ENCODE measurements at regions not wholly inside any gene's neighbourhood (a gene's known extent, or its start where the extent isn't known, plus 50 kb on each side); places are given as distances from the start of the nearest gene placed in this dataset.

DNA sequence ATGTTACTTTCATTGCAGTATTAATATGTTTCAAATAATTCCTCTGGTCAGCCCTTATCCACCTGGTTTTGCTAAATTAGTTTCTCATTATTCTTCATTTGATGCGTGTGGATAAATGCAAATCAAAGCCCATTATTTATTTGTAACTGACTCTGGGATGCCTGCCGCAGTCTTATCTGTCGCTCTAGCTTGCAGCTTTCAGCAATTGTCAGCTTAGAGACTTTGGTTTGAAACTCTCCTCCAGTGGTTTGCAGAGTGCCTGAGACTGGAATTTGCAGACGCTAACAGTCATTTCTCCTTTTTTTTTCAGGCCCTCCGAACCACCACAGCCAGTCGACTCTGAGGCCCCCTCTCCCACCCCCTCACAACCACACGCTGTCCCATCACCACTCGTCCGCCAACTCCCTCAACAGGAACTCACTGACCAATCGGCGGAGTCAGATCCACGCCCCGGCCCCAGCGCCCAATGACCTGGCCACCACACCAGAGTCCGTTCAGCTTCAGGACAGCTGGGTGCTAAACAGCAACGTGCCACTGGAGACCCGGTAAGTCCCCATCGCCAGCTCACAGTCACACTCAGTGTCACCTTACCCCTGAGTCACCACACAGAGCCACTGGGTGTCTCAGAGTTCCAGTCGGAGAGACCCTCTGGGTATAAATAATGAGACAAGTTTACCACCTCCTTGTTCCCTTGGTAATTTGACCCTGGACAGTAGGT lies 339.0 kb upstream of the WWC1 start:
- Mint-ChIP-seq H3K27ac (no peak overlapping the region), H3K4me3 (no peak overlapping the region), H3K4me1 (peaks cover 3% of the 10 kb centered on the region), H3K36me3 (ENCODE audit: low read depth) (no peaks in the 10 kb centered on the region), H3K9me3 (ENCODE audit: low read depth) (peaks cover 2% of the 10 kb centered on the region), H3K27me3 (peaks cover 3% of the 10 kb centered on the region)
- DNase-seq (no peak), ATAC-seq (no peak)
- intact Hi-C loops (cut with DNase I, micrococcal nuclease), result no loop called here
- ChIA-PET CTCF (interaction anchor here (0.6 kb wide), 1 partner anchor 17 kb away, joined by 4 read pairs; no protein-coding TSS in a partner anchor), POLR2A (interaction anchor here (0.7 kb wide), 1 partner anchor 8 kb away, joined by 6 read pairs; no protein-coding TSS in a partner anchor)

GRCh38 chr5:167953151-167953798 lies 338.2 kb upstream of the WWC1 start:
- Mint-ChIP-seq H3K4me3 (no peak overlapping the region), H3K27me3 (peaks cover 3% of the 10 kb centered on the region), H3K9me3 (ENCODE audit: low read depth) (peaks cover 6% of the 10 kb centered on the region), H3K27ac (no peak overlapping the region), H3K36me3 (ENCODE audit: low read depth) (no peaks in the 10 kb centered on the region), H3K4me1 (peaks cover 3% of the 10 kb centered on the region)
- ChIA-PET POLR2A (no interaction called here), CTCF (interaction anchor here (0.6 kb wide), 1 partner anchor 16 kb away, joined by 4 read pairs; no protein-coding TSS in a partner anchor)
- intact Hi-C loops (cut with DNase I, micrococcal nuclease), result no loop called here
- ATAC-seq (no peak), DNase-seq (no peak)

DNA sequence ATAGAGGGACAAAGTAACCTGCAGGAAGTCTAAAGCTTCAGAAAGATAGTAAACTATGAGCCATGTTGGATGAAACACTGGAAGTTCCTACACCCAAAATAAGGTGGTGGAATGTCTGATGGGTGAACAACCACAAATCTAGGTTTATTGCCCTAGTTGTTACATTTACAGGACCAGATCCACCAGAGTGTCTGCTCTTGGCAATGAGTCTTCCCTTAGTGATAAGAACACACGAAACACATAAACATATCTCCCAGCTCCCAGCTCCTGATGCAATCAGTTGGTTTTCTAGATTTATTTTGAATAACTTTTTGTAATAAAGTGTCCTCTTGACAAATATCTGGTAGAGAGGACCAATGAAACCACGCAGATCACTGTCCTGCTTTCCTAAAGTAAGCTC lies 329.7 kb upstream of the WWC1 start:
- peaks cover 3% of the 10 kb centered on the region for H3K27me3 Mint-ChIP-seq
- no peak overlapping the region for H3K27ac Mint-ChIP-seq
- no peak overlapping the region for H3K4me3 Mint-ChIP-seq
- H3K4me1 Mint-ChIP-seq, result no peaks in the 10 kb centered on the region
- intact Hi-C loops (cut with DNase I, micrococcal nuclease), result no loop called here
- ATAC-seq (no peak), DNase-seq (no peak)
- ChIA-PET POLR2A (no interaction called here), CTCF (no interaction called here)
- H3K36me3 Mint-ChIP-seq (ENCODE audit: low read depth), result no peaks in the 10 kb centered on the region
- H3K9me3 Mint-ChIP-seq (ENCODE audit: low read depth), result peaks cover 9% of the 10 kb centered on the region

DNA sequence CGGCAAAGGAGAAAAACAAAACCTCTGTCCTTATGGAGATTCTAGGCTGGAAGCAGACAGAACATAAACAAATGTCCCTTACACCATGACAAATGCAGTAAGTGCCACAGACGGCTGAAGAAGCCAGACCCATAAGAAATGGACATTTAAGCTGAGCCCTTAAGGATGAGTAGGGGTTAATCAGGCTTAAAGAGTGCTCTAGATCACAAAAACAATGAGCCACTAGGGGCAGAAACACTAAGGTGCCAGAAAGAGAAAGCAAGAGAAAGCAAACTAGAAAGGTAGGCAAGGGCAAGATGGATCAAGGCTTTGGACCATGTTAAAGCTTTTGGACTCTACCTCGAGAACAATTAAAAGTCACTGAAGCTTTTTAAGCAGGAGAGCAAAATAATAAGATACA lies 326.9 kb upstream of the WWC1 start:
- Mint-ChIP-seq H3K27ac (no peak overlapping the region), H3K27me3 (peaks cover 3% of the 10 kb centered on the region), H3K9me3 (ENCODE audit: low read depth) (no peaks in the 10 kb centered on the region), H3K4me1 (no peaks in the 10 kb centered on the region), H3K4me3 (no peak overlapping the region), H3K36me3 (ENCODE audit: low read depth) (no peaks in the 10 kb centered on the region)
- POLR2A ChIA-PET, result no interaction called here
- intact Hi-C loops (cut with DNase I, micrococcal nuclease), result no loop called here
- ATAC-seq, result no peak
- CTCF ChIA-PET, result no interaction called here
- no peak for DNase-seq

- Mint-ChIP-seq H3K9me3 (ENCODE audit: low read depth) (no peaks in the 10 kb centered on the region), H3K4me3 (no peak overlapping the region), H3K4me1 (no peaks in the 10 kb centered on the region), H3K27me3 (peaks cover 3% of the 10 kb centered on the region), H3K36me3 (ENCODE audit: low read depth) (no peaks in the 10 kb centered on the region), H3K27ac (no peak overlapping the region)
- DNase-seq (no peak), ATAC-seq (no peak)
- CTCF ChIA-PET, result no interaction called here
- intact Hi-C loops (cut with DNase I, micrococcal nuclease), result no loop called here
- POLR2A ChIA-PET, result no interaction called here
These were observed 325.7 kb upstream of the WWC1 start for GRCh38 chr5:167965710-167966109.

GRCh38 chr5:167966979-167967378 lies 324.5 kb upstream of the WWC1 start:
- intact Hi-C loops (cut with DNase I, micrococcal nuclease), result no loop called here
- ATAC-seq (no peak), DNase-seq (no peak)
- ChIA-PET POLR2A (no interaction called here), CTCF (no interaction called here)
- Mint-ChIP-seq H3K4me1 (no peaks in the 10 kb centered on the region), H3K36me3 (ENCODE audit: low read depth) (no peaks in the 10 kb centered on the region), H3K4me3 (no peak overlapping the region), H3K27me3 (no peaks in the 10 kb centered on the region), H3K27ac (no peak overlapping the region), H3K9me3 (ENCODE audit: low read depth) (no peaks in the 10 kb centered on the region)

GRCh38 chr5:167967494-167968177 lies 323.8 kb upstream of the WWC1 start:
- no peak for ATAC-seq
- Mint-ChIP-seq H3K27ac (no peak overlapping the region), H3K4me1 (no peaks in the 10 kb centered on the region), H3K36me3 (ENCODE audit: low read depth) (no peaks in the 10 kb centered on the region), H3K9me3 (ENCODE audit: low read depth) (no peaks in the 10 kb centered on the region), H3K4me3 (no peak overlapping the region), H3K27me3 (no peaks in the 10 kb centered on the region)
- ChIA-PET POLR2A (no interaction called here), CTCF (no interaction called here)
- intact Hi-C loops (cut with DNase I, micrococcal nuclease), result no loop called here
- DNase-seq, result no peak

- ATAC-seq (no peak), DNase-seq (no peak)
- intact Hi-C loops (cut with DNase I, micrococcal nuclease), result no loop called here
- Mint-ChIP-seq H3K27ac (no peak overlapping the region), H3K36me3 (ENCODE audit: low read depth) (no peaks in the 10 kb centered on the region), H3K9me3 (ENCODE audit: low read depth) (no peaks in the 10 kb centered on the region), H3K4me3 (no peak overlapping the region), H3K4me1 (no peaks in the 10 kb centered on the region), H3K27me3 (no peaks in the 10 kb centered on the region)
- POLR2A ChIA-PET, result no interaction called here
- CTCF ChIA-PET, result interaction anchor here (0.6 to 0.7 kb wide), 2 partner anchors 93 to 249 kb away, joined by 3 read pairs; no protein-coding TSS in a partner anchor
These were observed 322.6 kb upstream of the WWC1 start for GRCh38 chr5:167968837-167969236.

DNA sequence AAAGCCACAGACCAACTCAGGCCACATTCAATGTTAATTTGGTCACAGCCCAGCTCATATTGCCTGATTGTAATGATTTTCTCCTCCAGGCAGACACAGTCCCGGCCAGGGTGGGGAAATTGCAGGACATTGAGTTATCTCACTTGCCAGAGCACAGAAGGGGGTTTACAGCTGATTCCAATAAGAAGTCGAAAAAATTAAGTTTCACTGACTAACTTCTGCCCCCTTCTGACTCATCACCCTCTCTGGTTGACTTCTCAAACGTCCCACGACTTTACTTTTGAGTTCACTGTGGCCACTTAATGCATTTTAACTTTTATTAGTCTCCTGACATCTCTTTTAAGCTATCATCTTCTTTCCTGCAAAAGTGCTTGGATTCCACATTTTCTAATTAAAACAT lies 321.4 kb upstream of the WWC1 start:
- intact Hi-C loops (cut with DNase I, micrococcal nuclease), result no loop called here
- H3K4me3 Mint-ChIP-seq, result no peak overlapping the region
- H3K4me1 Mint-ChIP-seq, result no peaks in the 10 kb centered on the region
- H3K27me3 Mint-ChIP-seq, result no peaks in the 10 kb centered on the region
- no peaks in the 10 kb centered on the region for H3K36me3 Mint-ChIP-seq (ENCODE audit: low read depth)
- no peaks in the 10 kb centered on the region for H3K9me3 Mint-ChIP-seq (ENCODE audit: low read depth)
- DNase-seq (no peak), ATAC-seq (no peak)
- no peak overlapping the region for H3K27ac Mint-ChIP-seq
- ChIA-PET POLR2A (no interaction called here), CTCF (no interaction called here)

- H3K4me3 Mint-ChIP-seq, result no peak overlapping the region
- intact Hi-C loops (cut with DNase I, micrococcal nuclease), result no loop called here
- POLR2A ChIA-PET, result no interaction called here
These were observed 319.7 kb upstream of the WWC1 start for GRCh38 chr5:167971706-167972105.

DNA sequence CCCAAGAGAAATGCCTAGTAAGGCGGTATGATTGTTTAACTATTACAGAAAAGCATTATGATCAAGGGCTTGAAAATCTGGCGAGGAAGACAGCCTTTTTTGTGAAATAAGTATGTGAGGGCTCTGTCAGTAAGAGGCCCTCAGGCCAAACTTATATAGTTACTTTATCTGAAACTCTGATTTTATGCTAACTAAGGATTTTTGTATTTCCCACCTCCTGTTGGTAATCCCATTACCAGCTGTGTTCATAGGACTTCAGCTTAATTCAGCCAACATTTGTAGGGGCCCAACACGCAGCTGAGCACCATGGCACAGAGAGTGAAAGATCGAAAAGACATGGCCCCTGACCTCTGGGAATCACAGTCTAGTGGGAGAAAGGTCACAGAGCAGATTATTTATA lies 318.3 kb upstream of the WWC1 start:
- H3K4me1 Mint-ChIP-seq, result no peaks in the 10 kb centered on the region
- ATAC-seq (no peak), DNase-seq (no peak)
- H3K27me3 Mint-ChIP-seq, result no peaks in the 10 kb centered on the region
- H3K9me3 Mint-ChIP-seq (ENCODE audit: low read depth), result no peaks in the 10 kb centered on the region
- ChIA-PET CTCF (no interaction called here), POLR2A (no interaction called here)
- H3K27ac Mint-ChIP-seq, result no peak overlapping the region
- H3K4me3 Mint-ChIP-seq, result no peak overlapping the region
- intact Hi-C loops (cut with DNase I, micrococcal nuclease), result no loop called here
- no peaks in the 10 kb centered on the region for H3K36me3 Mint-ChIP-seq (ENCODE audit: low read depth)

More at GRCh38 chr5:167971706-167972105, 319.7 kb upstream of the WWC1 start:
- CTCF ChIA-PET, result no interaction called here
- DNase-seq, result no peak
- ATAC-seq, result no peak
- no peaks in the 10 kb centered on the region for H3K9me3 Mint-ChIP-seq (ENCODE audit: low read depth)
- no peak overlapping the region for H3K27ac Mint-ChIP-seq
- no peaks in the 10 kb centered on the region for H3K4me1 Mint-ChIP-seq
- H3K27me3 Mint-ChIP-seq, result no peaks in the 10 kb centered on the region
- H3K36me3 Mint-ChIP-seq (ENCODE audit: low read depth), result no peaks in the 10 kb centered on the region

GRCh38 chr5:167984951-167985350 lies 306.5 kb upstream of the WWC1 start:
- Mint-ChIP-seq H3K36me3 (ENCODE audit: low read depth) (no peaks in the 10 kb centered on the region), H3K27me3 (peaks cover 7% of the 10 kb centered on the region), H3K4me3 (no peak overlapping the region), H3K9me3 (ENCODE audit: low read depth) (peaks cover 3% of the 10 kb centered on the region), H3K27ac (no peak overlapping the region), H3K4me1 (no peaks in the 10 kb centered on the region)
- ATAC-seq (no peak), DNase-seq (no peak)
- ChIA-PET CTCF (no interaction called here), POLR2A (no interaction called here)
- intact Hi-C loops (cut with DNase I, micrococcal nuclease), result no loop called here
